ENCODE measurements at regions not wholly inside any gene's neighbourhood (a gene's known extent, or its start where the extent isn't known, plus 50 kb on each side); places are given as distances from the start of the nearest gene placed in this dataset.

DNA sequence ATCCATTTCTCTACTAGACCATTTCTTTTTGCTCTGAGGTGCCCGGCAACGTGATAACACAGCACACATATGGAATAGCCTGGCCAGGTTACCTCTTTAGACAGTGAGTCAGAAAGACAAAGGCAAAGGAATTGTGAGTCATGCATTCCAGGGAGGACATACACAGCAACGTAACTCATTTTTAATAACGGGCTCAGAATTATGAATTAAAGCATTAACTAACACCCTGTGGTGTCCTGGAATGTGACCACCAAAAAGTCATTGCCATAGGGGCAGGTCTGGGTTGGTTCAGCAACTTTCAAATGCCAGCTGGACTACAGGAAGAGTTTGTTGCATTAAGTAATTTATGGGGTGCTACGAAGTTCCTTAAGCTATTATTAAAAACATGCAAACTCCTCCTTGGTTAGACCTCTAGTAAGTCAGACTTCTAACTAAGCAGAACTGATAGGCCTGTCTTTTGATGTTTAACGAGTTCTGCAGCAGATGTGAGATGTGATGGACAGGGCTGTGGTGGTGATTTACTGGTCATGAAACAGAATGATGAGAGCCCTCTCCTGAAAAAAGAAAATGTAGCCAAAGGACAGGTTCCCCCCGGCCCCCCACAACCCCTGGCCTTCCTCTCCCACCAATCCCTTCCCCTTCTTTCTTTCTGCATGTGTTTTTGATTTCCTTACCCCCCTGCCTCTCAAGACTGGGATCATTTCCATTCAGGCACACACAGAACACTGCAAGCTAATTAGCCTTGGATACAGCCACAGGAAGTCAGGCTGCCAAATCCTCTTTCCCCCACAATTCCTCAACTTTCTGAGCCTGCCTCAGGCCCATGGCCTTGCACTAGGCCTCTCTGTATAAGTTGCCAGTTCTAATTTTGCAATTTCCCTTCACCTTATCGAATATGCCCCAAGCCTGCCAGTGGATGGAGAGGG is 88.9 kb upstream of the HAO2 start:
- TF ChIP-seq, protein P1, sequence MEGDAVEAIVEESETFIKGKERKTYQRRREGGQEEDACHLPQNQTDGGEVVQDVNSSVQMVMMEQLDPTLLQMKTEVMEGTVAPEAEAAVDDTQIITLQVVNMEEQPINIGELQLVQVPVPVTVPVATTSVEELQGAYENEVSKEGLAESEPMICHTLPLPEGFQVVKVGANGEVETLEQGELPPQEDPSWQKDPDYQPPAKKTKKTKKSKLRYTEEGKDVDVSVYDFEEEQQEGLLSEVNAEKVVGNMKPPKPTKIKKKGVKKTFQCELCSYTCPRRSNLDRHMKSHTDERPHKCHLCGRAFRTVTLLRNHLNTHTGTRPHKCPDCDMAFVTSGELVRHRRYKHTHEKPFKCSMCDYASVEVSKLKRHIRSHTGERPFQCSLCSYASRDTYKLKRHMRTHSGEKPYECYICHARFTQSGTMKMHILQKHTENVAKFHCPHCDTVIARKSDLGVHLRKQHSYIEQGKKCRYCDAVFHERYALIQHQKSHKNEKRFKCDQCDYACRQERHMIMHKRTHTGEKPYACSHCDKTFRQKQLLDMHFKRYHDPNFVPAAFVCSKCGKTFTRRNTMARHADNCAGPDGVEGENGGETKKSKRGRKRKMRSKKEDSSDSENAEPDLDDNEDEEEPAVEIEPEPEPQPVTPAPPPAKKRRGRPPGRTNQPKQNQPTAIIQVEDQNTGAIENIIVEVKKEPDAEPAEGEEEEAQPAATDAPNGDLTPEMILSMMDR (optimal IDR thresholded peaks at IDR 0.05 in 1 of 3, IDR thresholded peaks at IDR 0.05 in 1 of 3, conservative IDR thresholded peaks at IDR 0.05 in 1 of 3; ENCODE audit: extremely low read depth in 1 of 3, insufficient read depth in 2 of 3, low read length in 3 of 3), result no peak
- no peak for TF ChIP-seq EZH2 (IDR thresholded peaks at IDR 0.05; ENCODE audit: low read length)
